ENCODE measurements at regions not wholly inside any gene's neighbourhood (a gene's known extent, or its start where the extent isn't known, plus 50 kb on each side); places are given as distances from the start of the nearest gene placed in this dataset.
A peak's percentile ranks its signal among the peaks of the same experiment; 100 is the strongest.

GRCh38 chr9:17011880-17012279 lies 123.0 kb upstream of the CNTLN start:
- ChIA-PET POLR2A (no interaction called here), CTCF (no interaction called here)
- TF ChIP-seq LEF1 (IDR thresholded peaks at IDR 0.05; ENCODE audit: borderline replicate concordance) (no peak), FOXA1 (IDR thresholded peaks at IDR 0.05) (no peak), TARDBP (IDR thresholded peaks at IDR 0.05) (no peak), HDGF (IDR thresholded peaks at IDR 0.05; ENCODE audit: borderline replicate concordance) (no peak), NFRKB (IDR thresholded peaks at IDR 0.05) (no peak), ARNT (IDR thresholded peaks at IDR 0.05) (no peak)
- DNase-seq (ENCODE audit: extremely low spot score), result no peak

GRCh38 chr9:17009071-17009470 lies 125.8 kb upstream of the CNTLN start:
- ChIA-PET CTCF (no interaction called here), POLR2A (no interaction called here)
- DNase-seq (ENCODE audit: extremely low spot score), result no peak
- TF ChIP-seq HDGF (IDR thresholded peaks at IDR 0.05; ENCODE audit: borderline replicate concordance), result no peak
- no peak for TF ChIP-seq FOXA1 (IDR thresholded peaks at IDR 0.05)
- no peak for TF ChIP-seq SUZ12 (IDR thresholded peaks at IDR 0.05)
- TF ChIP-seq L3MBTL2 (conservative IDR thresholded peaks at IDR 0.05), result no peak
- no peak for TF ChIP-seq SP1 (IDR thresholded peaks at IDR 0.05)
- TF ChIP-seq FOXM1 (IDR thresholded peaks at IDR 0.05; ENCODE audit: borderline replicate concordance), result no peak
- no peak for TF ChIP-seq ZNF384 (IDR thresholded peaks at IDR 0.05)
- no peak for TF ChIP-seq NFRKB (IDR thresholded peaks at IDR 0.05)
- no peak for TF ChIP-seq BHLHE40 (IDR thresholded peaks at IDR 0.05; ENCODE audit: borderline replicate concordance)
- no peak for TF ChIP-seq CTBP1 (IDR thresholded peaks at IDR 0.05; ENCODE audit: borderline replicate concordance)
- no peak for TF ChIP-seq TARDBP (IDR thresholded peaks at IDR 0.05)
- no peak for TF ChIP-seq FOXK2 (IDR thresholded peaks at IDR 0.05)

GRCh38 chr9:17005056-17005823 lies 129.6 kb upstream of the CNTLN start:
- DNase-seq (ENCODE audit: extremely low spot score), result peak; percentile 21
- ChIA-PET CTCF (interaction anchor here (0.6 kb wide), 1 partner anchor 1202 kb away, joined by 3 read pairs; no protein-coding TSS in a partner anchor), POLR2A (no interaction called here)
- TF ChIP-seq FOXK2 (IDR thresholded peaks at IDR 0.05), result no peak
- no peak for TF ChIP-seq TARDBP (IDR thresholded peaks at IDR 0.05)
- TF ChIP-seq ELF4 (IDR thresholded peaks at IDR 0.05), result no peak
- TF ChIP-seq HDGF (IDR thresholded peaks at IDR 0.05; ENCODE audit: borderline replicate concordance), result no peak
- no peak for TF ChIP-seq CTBP1 (IDR thresholded peaks at IDR 0.05; ENCODE audit: borderline replicate concordance)
- no peak for TF ChIP-seq LEF1 (IDR thresholded peaks at IDR 0.05; ENCODE audit: borderline replicate concordance)
- TF ChIP-seq ZNF384 (IDR thresholded peaks at IDR 0.05), result no peak

GRCh38 chr9:17004500-17004899 lies 130.3 kb upstream of the CNTLN start:
- TF ChIP-seq L3MBTL2 (conservative IDR thresholded peaks at IDR 0.05) (no peak), PKNOX1 (IDR thresholded peaks at IDR 0.05) (no peak), NFRKB (IDR thresholded peaks at IDR 0.05) (no peak), BHLHE40 (IDR thresholded peaks at IDR 0.05; ENCODE audit: borderline replicate concordance) (no peak), FOXA1 (IDR thresholded peaks at IDR 0.05) (no peak), TARDBP (IDR thresholded peaks at IDR 0.05) (no peak)
- DNase-seq (ENCODE audit: extremely low spot score), result no peak
- ChIA-PET POLR2A (no interaction called here), CTCF (no interaction called here)

- ChIA-PET CTCF (interaction anchor here (0.7 kb wide), 1 partner anchor 656 kb away, joined by 3 read pairs; no protein-coding TSS in a partner anchor), POLR2A (no interaction called here)
- DNase-seq (ENCODE audit: extremely low spot score), result no peak
- TF ChIP-seq FOXM1 (IDR thresholded peaks at IDR 0.05; ENCODE audit: borderline replicate concordance) (no peak), FOXK2 (IDR thresholded peaks at IDR 0.05) (no peak), CTBP1 (IDR thresholded peaks at IDR 0.05; ENCODE audit: borderline replicate concordance) (no peak), ARNT (IDR thresholded peaks at IDR 0.05) (no peak), LEF1 (IDR thresholded peaks at IDR 0.05; ENCODE audit: borderline replicate concordance) (no peak), SP1 (IDR thresholded peaks at IDR 0.05) (no peak), TARDBP (IDR thresholded peaks at IDR 0.05) (no peak), BHLHE40 (IDR thresholded peaks at IDR 0.05; ENCODE audit: borderline replicate concordance) (no peak), NFRKB (IDR thresholded peaks at IDR 0.05) (no peak), ELF4 (IDR thresholded peaks at IDR 0.05) (no peak), ZNF384 (IDR thresholded peaks at IDR 0.05) (no peak), FOXA1 (IDR thresholded peaks at IDR 0.05) (no peak), HDGF (IDR thresholded peaks at IDR 0.05; ENCODE audit: borderline replicate concordance) (no peak), SUZ12 (IDR thresholded peaks at IDR 0.05) (no peak), L3MBTL2 (conservative IDR thresholded peaks at IDR 0.05) (no peak), PKNOX1 (IDR thresholded peaks at IDR 0.05) (no peak)
These were observed 131.1 kb upstream of the CNTLN start for GRCh38 chr9:17003576-17004240.

- TF ChIP-seq PKNOX1 (IDR thresholded peaks at IDR 0.05), result no peak
- TF ChIP-seq HDGF (IDR thresholded peaks at IDR 0.05; ENCODE audit: borderline replicate concordance), result no peak
- TF ChIP-seq NFRKB (IDR thresholded peaks at IDR 0.05), result no peak
- TF ChIP-seq SUZ12 (IDR thresholded peaks at IDR 0.05), result no peak
- TF ChIP-seq FOXA1 (IDR thresholded peaks at IDR 0.05), result no peak
- no peak for TF ChIP-seq FOXM1 (IDR thresholded peaks at IDR 0.05; ENCODE audit: borderline replicate concordance)
- TF ChIP-seq L3MBTL2 (conservative IDR thresholded peaks at IDR 0.05), result no peak
- no peak for TF ChIP-seq BHLHE40 (IDR thresholded peaks at IDR 0.05; ENCODE audit: borderline replicate concordance)
- TF ChIP-seq ARNT (IDR thresholded peaks at IDR 0.05), result no peak
- TF ChIP-seq TARDBP (IDR thresholded peaks at IDR 0.05), result no peak
- no peak for TF ChIP-seq ELF4 (IDR thresholded peaks at IDR 0.05)
- TF ChIP-seq ZNF384 (IDR thresholded peaks at IDR 0.05), result no peak
- TF ChIP-seq FOXK2 (IDR thresholded peaks at IDR 0.05), result no peak
- no peak for TF ChIP-seq SP1 (IDR thresholded peaks at IDR 0.05)
These were observed 126.5 kb upstream of the BNC2 start for GRCh38 chr9:16996901-16997491.

More at GRCh38 chr9:16996901-16997491, 126.5 kb upstream of the BNC2 start:
- DNase-seq (ENCODE audit: extremely low spot score), result no peak
- ChIA-PET POLR2A (no interaction called here), CTCF (no interaction called here)

Measured in HEK293T (cell line).